Endothelial cell of umbilical vein (primary cell): ENCODE measurements at regions not wholly inside any gene's neighbourhood (a gene's known extent, or its start where the extent isn't known, plus 50 kb on each side); places are given as distances from the start of the nearest gene placed in this dataset.

Experiments used
- CTCF ChIP-seq, 2 donors: IDR thresholded peaks; 1 replicate in 1 of 2; 2 replicates in 1 of 2; pipeline ENCODE4 v1.5.1; 2011; ENCODE audit warnings: low read length in 2 of 2, mild to moderate bottlenecking in 2 of 2, moderate library complexity in 2 of 2, control low read depth in 1 of 2, inconsistent platforms in 1 of 2, low read depth in 1 of 2; ENCODE audit not compliant: insufficient read depth in 1 of 2; ENCODE audit errors: extremely low read depth in 1 of 2
- POLR2A ChIP-seq: IDR thresholded peaks from 2 replicates; pipeline ENCODE4 v1.6.1; 2012; ENCODE audit warnings: low read depth, mild to moderate bottlenecking, control low read depth, low read length
- POLR2AphosphoS5 ChIP-seq: IDR thresholded peaks from 2 replicates; pipeline ENCODE4 v1.6.1; 2012; ENCODE audit warnings: low read depth, mild to moderate bottlenecking, control low read depth, low read length, moderate library complexity; ENCODE audit not compliant: insufficient read depth

GRCh38 chr1:189787201-189787600, 690.5 kb downstream of the BRINP3 start:
- TF ChIP-seq POLR2AphosphoS5 = no peak
- TF ChIP-seq CTCF (IDR thresholded peaks at IDR 0.05; ENCODE audit: extremely low read depth in 1 of 2, insufficient read depth in 1 of 2, low read depth in 1 of 2, low read length in 2 of 2) = no peak
- no peak for TF ChIP-seq POLR2A
